ENCODE measurements at regions not wholly inside any gene's neighbourhood (a gene's known extent, or its start where the extent isn't known, plus 50 kb on each side); places are given as distances from the start of the nearest gene placed in this dataset.
A peak's percentile ranks its signal among the peaks of the same experiment; 100 is the strongest.

- TF ChIP-seq, protein P1, sequence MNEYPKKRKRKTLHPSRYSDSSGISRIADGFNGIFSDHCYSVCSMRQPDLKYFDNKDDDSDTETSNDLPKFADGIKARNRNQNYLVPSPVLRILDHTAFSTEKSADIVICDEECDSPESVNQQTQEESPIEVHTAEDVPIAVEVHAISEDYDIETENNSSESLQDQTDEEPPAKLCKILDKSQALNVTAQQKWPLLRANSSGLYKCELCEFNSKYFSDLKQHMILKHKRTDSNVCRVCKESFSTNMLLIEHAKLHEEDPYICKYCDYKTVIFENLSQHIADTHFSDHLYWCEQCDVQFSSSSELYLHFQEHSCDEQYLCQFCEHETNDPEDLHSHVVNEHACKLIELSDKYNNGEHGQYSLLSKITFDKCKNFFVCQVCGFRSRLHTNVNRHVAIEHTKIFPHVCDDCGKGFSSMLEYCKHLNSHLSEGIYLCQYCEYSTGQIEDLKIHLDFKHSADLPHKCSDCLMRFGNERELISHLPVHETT (CRISPR knock-in tag; conservative IDR thresholded peaks at IDR 0.05 in 1 of 2, IDR thresholded peaks at IDR 0.05 in 1 of 2): no peak
- no peak for TF ChIP-seq NUFIP1 (IDR thresholded peaks at IDR 0.05; ENCODE audit: partially characterized antibody)
- TF ChIP-seq ZNF785 (CRISPR knock-in tag; IDR thresholded peaks at IDR 0.05): no peak
These were observed 270.5 kb upstream of the P2RY1 start (continued) for GRCh38 chr3:152564459-152564858.

DNA sequence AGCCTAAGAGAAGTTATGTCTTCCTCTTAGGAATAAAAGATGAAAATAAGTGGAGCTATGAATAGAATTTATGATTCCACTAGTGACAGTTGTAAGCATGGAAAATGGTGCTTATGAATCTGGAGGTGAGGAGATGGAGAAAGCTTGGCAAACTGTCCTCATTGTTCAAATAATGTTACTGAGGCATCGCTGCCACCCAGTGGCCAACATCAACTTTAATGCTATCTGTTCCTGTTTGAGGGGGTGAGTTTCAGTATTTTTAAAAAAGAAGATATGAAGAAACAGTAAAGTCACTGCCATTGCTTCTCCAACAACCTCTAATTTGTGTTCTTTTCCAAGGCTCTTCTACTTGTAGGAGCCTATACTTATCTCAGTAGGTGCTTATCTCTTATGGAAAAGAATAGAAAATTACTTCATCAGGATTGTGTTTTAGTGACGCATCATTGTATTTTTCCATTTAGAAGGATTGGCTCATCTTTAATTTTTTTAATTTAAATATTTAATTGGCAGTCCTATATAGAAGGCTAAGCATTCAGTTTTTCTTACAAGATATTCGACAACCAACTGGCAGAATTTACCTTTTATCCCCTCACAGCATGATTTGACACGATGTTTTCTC is 260.4 kb upstream of the P2RY1 start:
- peak; percentile 20 to 68 (median 33) for DNase-seq (ENCODE audit: extremely low read depth in 1 of 4, low spot score in 3 of 4)
- CTCF ChIA-PET (ENCODE audit: low intra/inter-chr PET ratio): interaction anchor here (0.6 to 1.1 kb wide), 3 partner anchors 100 to 1406 kb away, joined by 3 read pairs; no protein-coding TSS in a partner anchor
- no peaks in the 10 kb centered on the region for H3K9me3 ChIP-seq (replicated peaks; ENCODE audit: control insufficient read depth, insufficient read depth, low read depth, low read length)
- BruUV-seq (replicated peaks): no TSS peak
- in situ Hi-C loops (cut with MboI) (no loop called here), intact Hi-C loops (cut with micrococcal nuclease) (loop anchor here (2.0 to 10.0 kb wide), 4 partner anchors 66 to 258 kb away; no protein-coding TSS in a partner anchor)
- FAIRE-seq: peak; percentile 78
- H2AFZ ChIP-seq (ENCODE audit: low read depth, low read length): no peak overlapping the region
- H3K4me2 ChIP-seq (ENCODE audit: insufficient read depth, low read length): no peak overlapping the region
- POLR2A ChIA-PET: interaction anchor here (2.1 kb wide), 1 partner anchor 9 kb away, joined by 5 read pairs; no protein-coding TSS in a partner anchor
- no peaks in the 10 kb centered on the region for H3K79me2 ChIP-seq (ENCODE audit: control insufficient read depth, insufficient read depth, low read length)
- no peaks in the 10 kb centered on the region for H3K4me1 ChIP-seq (replicated peaks in 1 of 2; ENCODE audit: control insufficient read depth in 2 of 2, insufficient read depth in 2 of 2, low read length in 2 of 2)
- no peaks in the 10 kb centered on the region for H3K27me3 ChIP-seq (ENCODE audit: control insufficient read depth in 2 of 2, insufficient read depth in 2 of 2, low read length in 2 of 2)
- ATAC-seq: peak; percentile 88
- H3K9ac ChIP-seq (ENCODE audit: insufficient read depth in 1 of 2, low read depth in 2 of 2, low read length in 2 of 2): no peak overlapping the region
- no peaks in the 10 kb centered on the region for H3K36me3 ChIP-seq (ENCODE audit: control insufficient read depth, insufficient read depth, low read length)
- no peak overlapping the region for H3K4me3 ChIP-seq
- no peaks in the 10 kb centered on the region for H3K9me1 ChIP-seq (ENCODE audit: control insufficient read depth, insufficient read depth, low read length)
- WGBS (ENCODE audit: insufficient coverage, low coverage, missing lambda C conversion rate): 49% methylated on average over 4 of the region's 4 CpGs
- no peaks in the 10 kb centered on the region for H4K20me1 ChIP-seq (replicated peaks; ENCODE audit: control insufficient read depth, insufficient read depth, low read length)
- no peak overlapping the region for H3K27ac ChIP-seq (ENCODE audit: extremely low read depth, low read depth, low read length)
- TF ChIP-seq, protein P2, sequence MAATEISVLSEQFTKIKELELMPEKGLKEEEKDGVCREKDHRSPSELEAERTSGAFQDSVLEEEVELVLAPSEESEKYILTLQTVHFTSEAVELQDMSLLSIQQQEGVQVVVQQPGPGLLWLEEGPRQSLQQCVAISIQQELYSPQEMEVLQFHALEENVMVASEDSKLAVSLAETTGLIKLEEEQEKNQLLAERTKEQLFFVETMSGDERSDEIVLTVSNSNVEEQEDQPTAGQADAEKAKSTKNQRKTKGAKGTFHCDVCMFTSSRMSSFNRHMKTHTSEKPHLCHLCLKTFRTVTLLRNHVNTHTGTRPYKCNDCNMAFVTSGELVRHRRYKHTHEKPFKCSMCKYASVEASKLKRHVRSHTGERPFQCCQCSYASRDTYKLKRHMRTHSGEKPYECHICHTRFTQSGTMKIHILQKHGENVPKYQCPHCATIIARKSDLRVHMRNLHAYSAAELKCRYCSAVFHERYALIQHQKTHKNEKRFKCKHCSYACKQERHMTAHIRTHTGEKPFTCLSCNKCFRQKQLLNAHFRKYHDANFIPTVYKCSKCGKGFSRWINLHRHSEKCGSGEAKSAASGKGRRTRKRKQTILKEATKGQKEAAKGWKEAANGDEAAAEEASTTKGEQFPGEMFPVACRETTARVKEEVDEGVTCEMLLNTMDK (IDR thresholded peaks at IDR 0.05; ENCODE audit: borderline replicate concordance, insufficient read depth, low read depth, low read length, poor library complexity, severe bottlenecking): no peak
- TF ChIP-seq SETDB1 (IDR thresholded peaks at IDR 0.05; ENCODE audit: low read length) (no peak), FOXM1 (IDR thresholded peaks at IDR 0.05; ENCODE audit: low read depth) (no peak), FOXM1 (CRISPR knock-in tag; IDR thresholded peaks at IDR 0.05; ENCODE audit: low read depth) (no peak), HSF4 (CRISPR knock-in tag; IDR thresholded peaks at IDR 0.05; ENCODE audit: borderline replicate concordance) (no peak), MAZ (CRISPR knock-in tag; conservative IDR thresholded peaks at IDR 0.05 in 1 of 2, IDR thresholded peaks at IDR 0.05 in 1 of 2) (0 out of 4 replicates have a peak, but pooled peaks of 1 of the 2 experiments have one; percentile 43)
- TF ChIP-seq, protein P3, sequence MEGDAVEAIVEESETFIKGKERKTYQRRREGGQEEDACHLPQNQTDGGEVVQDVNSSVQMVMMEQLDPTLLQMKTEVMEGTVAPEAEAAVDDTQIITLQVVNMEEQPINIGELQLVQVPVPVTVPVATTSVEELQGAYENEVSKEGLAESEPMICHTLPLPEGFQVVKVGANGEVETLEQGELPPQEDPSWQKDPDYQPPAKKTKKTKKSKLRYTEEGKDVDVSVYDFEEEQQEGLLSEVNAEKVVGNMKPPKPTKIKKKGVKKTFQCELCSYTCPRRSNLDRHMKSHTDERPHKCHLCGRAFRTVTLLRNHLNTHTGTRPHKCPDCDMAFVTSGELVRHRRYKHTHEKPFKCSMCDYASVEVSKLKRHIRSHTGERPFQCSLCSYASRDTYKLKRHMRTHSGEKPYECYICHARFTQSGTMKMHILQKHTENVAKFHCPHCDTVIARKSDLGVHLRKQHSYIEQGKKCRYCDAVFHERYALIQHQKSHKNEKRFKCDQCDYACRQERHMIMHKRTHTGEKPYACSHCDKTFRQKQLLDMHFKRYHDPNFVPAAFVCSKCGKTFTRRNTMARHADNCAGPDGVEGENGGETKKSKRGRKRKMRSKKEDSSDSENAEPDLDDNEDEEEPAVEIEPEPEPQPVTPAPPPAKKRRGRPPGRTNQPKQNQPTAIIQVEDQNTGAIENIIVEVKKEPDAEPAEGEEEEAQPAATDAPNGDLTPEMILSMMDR (IDR thresholded peaks at IDR 0.05 in 2 of 3, conservative IDR thresholded peaks at IDR 0.05 in 1 of 3; ENCODE audit: insufficient read depth in 2 of 3, low read depth in 1 of 3, low read length in 3 of 3): peak; percentile 47 to 63 (median 54)
- TF ChIP-seq, protein P4, sequence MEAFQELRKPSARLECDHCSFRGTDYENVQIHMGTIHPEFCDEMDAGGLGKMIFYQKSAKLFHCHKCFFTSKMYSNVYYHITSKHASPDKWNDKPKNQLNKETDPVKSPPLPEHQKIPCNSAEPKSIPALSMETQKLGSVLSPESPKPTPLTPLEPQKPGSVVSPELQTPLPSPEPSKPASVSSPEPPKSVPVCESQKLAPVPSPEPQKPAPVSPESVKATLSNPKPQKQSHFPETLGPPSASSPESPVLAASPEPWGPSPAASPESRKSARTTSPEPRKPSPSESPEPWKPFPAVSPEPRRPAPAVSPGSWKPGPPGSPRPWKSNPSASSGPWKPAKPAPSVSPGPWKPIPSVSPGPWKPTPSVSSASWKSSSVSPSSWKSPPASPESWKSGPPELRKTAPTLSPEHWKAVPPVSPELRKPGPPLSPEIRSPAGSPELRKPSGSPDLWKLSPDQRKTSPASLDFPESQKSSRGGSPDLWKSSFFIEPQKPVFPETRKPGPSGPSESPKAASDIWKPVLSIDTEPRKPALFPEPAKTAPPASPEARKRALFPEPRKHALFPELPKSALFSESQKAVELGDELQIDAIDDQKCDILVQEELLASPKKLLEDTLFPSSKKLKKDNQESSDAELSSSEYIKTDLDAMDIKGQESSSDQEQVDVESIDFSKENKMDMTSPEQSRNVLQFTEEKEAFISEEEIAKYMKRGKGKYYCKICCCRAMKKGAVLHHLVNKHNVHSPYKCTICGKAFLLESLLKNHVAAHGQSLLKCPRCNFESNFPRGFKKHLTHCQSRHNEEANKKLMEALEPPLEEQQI (IDR thresholded peaks at IDR 0.05): 0 out of 2 replicates have a peak, but pooled peaks have one; percentile 39

Data from K562 (cell line).